ENCODE measurements at regions not wholly inside any gene's neighbourhood (a gene's known extent, or its start where the extent isn't known, plus 50 kb on each side); places are given as distances from the start of the nearest gene placed in this dataset.
"Not testable (repeated sequence)": the region's sequence is repeated elsewhere in the genome, so short reads cannot be mapped to it uniquely, and the experiment has no call there.

GRCh38 chr6:37580176-37580955 lies 80.7 kb upstream of the CCDC167 start:
- no peak for DNase-seq

- no peak for DNase-seq
These were observed 79.9 kb upstream of the CCDC167 start for GRCh38 chr6:37579444-37580067.

DNA sequence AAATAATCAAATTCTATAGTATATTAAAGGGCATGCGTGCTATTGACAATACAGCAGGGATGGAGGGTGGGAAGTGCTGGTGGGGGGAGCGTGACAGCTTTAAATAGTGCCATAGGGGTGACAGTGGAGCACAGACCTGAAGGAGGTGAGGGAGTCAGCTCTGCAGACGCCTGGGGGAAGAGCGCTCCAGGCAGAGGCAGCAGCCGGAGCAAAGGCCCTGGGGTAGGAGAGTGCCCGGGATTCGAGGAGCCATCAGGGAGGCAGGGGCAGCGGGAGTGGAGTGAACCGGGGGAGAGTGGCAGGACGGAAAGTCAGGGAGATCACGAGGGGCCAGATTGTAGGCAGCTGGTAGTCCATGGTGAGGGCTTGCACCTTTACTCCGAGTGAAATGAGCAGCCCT lies 78.4 kb upstream of the CCDC167 start:
- DNase-seq = no peak

- no peak for DNase-seq
These were observed 76.6 kb upstream of the CCDC167 start for GRCh38 chr6:37576336-37576737.

DNA sequence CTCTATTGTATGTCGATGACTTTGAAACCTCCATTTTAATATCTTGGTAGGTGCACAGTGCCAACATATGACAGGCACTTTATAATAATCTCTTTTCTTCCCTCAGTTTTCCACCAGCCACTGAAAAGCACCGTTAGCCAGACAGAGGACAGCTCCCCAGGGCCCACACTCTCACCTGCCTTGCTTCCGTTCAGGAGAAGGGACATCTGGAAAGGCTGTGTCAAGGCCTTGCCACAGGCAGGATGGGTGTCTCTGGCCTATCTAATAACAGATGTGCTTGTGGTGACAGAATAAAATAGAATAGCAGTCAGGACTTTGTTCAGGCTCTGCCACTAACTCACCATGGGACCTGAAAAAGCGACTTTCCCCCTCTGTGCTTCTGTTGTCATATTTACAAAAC lies 75.5 kb upstream of the CCDC167 start:
- no peak for DNase-seq

GRCh38 chr6:37572334-37572733 lies 72.6 kb upstream of the CCDC167 start:
- no peak for DNase-seq

DNA sequence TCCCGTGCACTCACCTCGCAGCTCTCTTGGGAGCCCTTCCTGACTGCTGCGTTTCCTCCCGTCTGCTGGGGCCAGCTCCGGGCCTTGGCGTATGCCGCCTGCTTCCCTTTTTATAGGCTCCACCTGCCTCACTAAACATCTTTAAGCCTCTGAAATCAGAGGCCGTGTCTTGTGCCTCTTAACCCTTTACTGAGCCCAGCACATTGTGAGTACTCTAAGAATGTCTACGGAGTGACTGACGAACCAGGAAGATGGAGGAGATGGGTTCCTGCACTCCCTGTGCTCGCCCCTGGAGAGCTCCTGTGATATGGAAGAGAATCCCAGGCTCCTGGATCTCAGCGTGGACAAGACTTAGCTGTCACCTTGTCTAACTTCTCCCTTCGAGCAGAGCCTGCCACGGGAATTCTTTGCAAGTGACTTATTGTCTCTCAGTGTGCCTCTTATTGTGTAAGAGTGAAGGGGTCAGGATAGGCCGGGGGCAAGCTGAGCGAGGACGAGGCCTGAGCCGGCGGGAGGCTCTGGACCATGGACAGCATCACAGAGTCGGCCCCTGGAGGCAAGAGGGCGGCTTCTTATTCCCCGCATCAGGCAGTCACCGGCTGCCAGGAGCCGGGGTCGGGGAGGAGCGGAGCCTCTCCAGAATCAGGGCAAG lies 70.9 kb upstream of the CCDC167 start:
- no peak for DNase-seq

DNA sequence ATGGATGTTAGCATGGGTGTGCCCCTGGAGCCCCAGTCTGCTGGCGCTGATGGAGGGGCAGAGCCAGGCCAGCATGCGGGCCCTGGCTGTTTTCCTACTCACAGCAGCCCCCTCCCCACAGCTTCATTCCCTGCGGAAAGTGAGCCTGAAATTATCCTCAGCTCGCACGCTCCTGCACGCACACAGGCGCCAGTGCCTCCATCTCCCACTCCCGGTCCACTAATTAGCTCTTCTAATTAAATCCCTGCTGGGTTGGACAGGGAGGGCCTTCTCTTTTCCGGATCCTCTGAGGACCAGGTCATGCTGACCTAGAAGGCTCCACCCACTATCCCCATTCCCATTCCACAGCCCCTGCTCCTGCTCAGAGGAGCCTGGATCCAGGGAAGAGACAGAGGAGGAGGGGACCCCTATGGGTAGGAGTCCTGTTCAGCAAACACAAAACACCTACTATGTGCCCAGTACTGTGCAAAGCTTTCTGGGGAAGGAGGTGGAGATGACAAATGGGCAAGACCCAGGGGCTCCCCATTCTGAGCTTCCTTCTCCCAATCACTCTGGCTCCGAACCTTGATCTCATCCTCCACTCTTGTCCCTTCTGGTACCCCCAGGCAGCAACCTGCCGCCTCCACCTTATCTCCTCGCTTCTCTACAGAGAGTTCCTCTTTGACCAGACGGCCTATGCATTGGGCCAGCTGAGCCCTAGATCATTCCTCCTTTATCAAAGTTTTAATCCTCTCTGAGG lies 70.2 kb upstream of the CCDC167 start:
- no peak for DNase-seq

DNA sequence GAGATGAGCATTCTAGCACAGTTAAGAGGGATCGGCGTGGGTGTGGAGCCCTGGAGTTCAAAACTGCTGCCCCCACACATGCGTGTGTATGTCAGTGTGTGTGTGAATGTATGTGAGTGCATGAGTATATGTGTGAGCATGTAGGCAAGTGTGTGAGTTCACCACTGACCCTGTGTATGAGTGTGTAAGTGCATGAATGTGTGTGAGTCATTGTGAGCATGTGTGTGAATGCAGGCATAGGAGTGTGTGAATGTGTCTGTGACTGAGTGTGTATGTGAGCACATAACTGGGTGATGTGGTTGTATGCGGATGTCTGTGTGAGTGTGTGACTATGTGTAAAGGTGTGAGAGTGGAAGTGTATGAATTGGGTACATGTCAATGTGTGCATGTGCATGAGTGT lies 69.6 kb upstream of the CCDC167 start:
- no peak for DNase-seq

DNA sequence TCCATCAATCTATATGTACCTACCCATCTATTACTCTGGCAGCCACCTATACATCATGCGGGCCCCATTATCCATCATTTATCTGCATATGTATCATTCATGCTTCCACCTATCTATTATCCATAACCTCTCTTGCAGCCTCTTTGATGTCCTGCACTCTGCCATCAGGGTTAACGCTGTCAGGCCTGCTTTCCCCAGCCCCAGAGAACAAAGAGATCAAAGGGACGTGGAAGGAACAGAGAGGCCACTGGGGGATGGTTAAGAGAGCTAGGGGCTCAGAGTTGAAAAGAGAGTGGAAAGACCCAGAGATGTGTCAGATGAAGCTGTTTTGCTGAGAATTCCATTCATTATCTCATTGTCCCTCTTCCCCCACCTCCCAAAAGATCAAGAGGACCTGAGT lies 67.3 kb upstream of the CCDC167 start:
- DNase-seq = no peak

GRCh38 chr6:37566111-37566949 lies 66.6 kb upstream of the CCDC167 start:
- DNase-seq = peak; percentile 80

- no peak for DNase-seq
These were observed 65.8 kb upstream of the CCDC167 start for GRCh38 chr6:37565267-37566110.

DNA sequence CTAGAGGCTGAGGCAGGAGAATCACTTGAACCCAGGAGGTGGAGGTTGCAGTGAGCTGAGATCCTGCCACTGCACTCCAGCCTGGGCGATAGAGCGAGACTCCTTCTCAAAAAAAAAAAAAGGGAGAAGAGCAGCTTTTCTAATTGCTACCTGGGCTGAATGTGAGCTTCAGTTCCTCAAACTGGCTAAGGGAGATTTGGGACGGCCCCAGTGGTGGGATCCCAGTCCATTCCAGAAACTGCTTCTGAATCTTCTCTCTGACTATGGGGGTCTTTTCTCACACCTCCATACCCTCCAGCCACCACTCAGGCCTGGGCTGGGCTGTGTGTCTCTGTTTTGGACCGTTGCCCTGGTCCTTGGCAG lies 63.2 kb upstream of the CCDC167 start:
- not testable (repeated sequence) for DNase-seq

- no peak for DNase-seq
These were observed 61.7 kb upstream of the CCDC167 start for GRCh38 chr6:37561361-37561760.

- no peak for DNase-seq
These were observed 61.0 kb upstream of the CCDC167 start for GRCh38 chr6:37560737-37561103.

DNA sequence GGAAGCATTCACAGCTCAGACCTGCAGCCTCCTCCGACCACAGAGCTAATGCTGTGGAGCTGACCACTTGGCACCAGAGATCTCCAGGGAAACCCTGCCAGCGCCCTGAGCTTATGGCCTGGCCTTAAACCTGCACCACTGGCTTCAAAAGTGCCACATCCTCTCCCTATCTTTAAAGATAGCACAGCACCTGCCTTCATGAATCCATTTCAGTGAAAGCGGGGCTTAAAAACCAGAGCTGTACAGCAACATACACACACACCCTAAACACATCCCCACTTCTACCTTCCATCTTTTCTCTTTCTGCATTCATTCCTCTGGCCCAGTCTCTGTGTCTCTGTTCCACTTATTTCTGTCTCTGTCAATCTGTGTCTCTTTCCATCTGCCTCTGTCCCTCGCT lies 59.8 kb upstream of the CCDC167 start:
- DNase-seq = no peak

DNA sequence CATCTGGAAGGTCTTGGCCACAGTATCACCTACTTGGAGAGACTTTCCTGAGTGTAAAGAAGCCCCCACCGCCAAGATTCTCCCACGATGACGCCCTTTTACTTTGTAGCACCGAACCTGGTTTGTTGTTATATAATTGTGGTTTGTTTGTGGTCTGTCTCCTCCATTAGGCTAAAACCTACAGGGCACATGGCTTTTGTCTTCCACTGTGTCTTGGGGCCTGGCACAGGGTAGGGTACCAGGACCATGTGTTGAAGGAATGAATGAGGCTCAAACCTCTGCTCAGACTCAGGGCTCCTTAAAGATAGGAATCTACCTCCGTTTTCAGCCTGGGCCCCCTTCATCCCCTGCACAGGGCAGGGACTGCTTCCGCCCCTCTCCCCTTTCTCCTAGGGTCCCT lies 59.4 kb upstream of the CCDC167 start:
- no peak for DNase-seq

- no peak for DNase-seq
These were observed 59.0 kb upstream of the CCDC167 start for GRCh38 chr6:37558646-37559045.

- no peak for DNase-seq
These were observed 58.5 kb upstream of the CCDC167 start for GRCh38 chr6:37558168-37558567.

DNA sequence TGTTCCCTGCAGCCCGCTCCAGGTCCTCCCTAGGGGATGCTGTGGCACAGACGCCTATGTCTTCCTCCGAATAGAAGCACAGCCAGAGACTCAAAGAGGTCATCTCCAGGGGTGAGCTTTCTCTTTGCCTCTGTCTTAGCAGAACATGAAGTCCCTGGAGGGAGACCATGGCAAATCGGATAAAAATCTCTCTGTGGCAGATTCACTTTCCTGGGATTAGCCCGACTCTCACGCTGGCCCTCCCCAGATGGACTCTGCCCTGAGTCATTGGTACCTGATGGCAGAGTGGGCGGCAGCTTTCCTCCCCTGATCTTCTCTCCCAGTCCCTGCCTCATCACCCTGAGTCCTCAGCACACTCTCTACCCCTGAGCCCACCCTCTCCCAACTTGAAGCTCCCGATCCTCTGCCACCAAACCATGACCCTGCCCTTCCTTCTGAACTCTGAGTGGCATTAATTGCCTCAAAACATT lies 58.0 kb upstream of the CCDC167 start:
- no peak for DNase-seq

- DNase-seq = no peak
These were observed 57.4 kb upstream of the CCDC167 start for GRCh38 chr6:37556881-37557644.
